Activated T-cell treated with anti-CD3 and anti-CD28 coated beads for 24 hours (primary cell): ENCODE measurements at regions not wholly inside any gene's neighbourhood (a gene's known extent, or its start where the extent isn't known, plus 50 kb on each side); places are given as distances from the start of the nearest gene placed in this dataset.
"Not testable (repeated sequence)": the region's sequence is repeated elsewhere in the genome, so short reads cannot be mapped to it uniquely, and the experiment has no call there.

Source experiments
- DNase-seq: peaks from one replicate; pipeline ENCODE4 v3.0.0-alpha.2; 2020; ENCODE audit warnings: low read depth

GRCh38 chr12:60501124-60501729 lies 905.4 kb downstream of the SLC16A7 start:
- no peak for DNase-seq

GRCh38 chr12:60522684-60523400 lies 927.0 kb downstream of the SLC16A7 start:
- no peak for DNase-seq

- DNase-seq, result no peak
Observed at GRCh38 chr12:60529261-60529660, 933.4 kb downstream of the SLC16A7 start.

GRCh38 chr12:60529723-60530122 lies 933.9 kb downstream of the SLC16A7 start:
- no peak for DNase-seq

GRCh38 chr12:60535363-60535762 lies 939.5 kb downstream of the SLC16A7 start:
- no peak for DNase-seq

GRCh38 chr12:60539592-60539991 lies 943.8 kb downstream of the SLC16A7 start:
- no peak for DNase-seq

GRCh38 chr12:60568914-60569313 lies 973.1 kb downstream of the SLC16A7 start:
- DNase-seq, result no peak

- DNase-seq, result no peak
Observed at GRCh38 chr12:60577607-60578006, 981.8 kb downstream of the SLC16A7 start.

GRCh38 chr12:60587664-60588063 lies 991.8 kb downstream of the SLC16A7 start:
- not testable (repeated sequence) for DNase-seq

- DNase-seq, result no peak
Observed at GRCh38 chr12:60594035-60594711, 998.3 kb downstream of the SLC16A7 start.

GRCh38 chr12:60602601-60603000 lies 1006.8 kb downstream of the SLC16A7 start:
- DNase-seq, result no peak

GRCh38 chr12:60603475-60603874 lies 1007.6 kb downstream of the SLC16A7 start:
- not testable (repeated sequence) for DNase-seq

- no peak for DNase-seq
Observed at GRCh38 chr12:60616400-60616799, 1020.6 kb downstream of the SLC16A7 start.

GRCh38 chr12:60630796-60631195 lies 1035.0 kb downstream of the SLC16A7 start:
- no peak for DNase-seq

- no peak for DNase-seq
Observed at GRCh38 chr12:60644076-60644475, 1048.2 kb downstream of the SLC16A7 start.

GRCh38 chr12:60666895-60667294 lies 1071.1 kb downstream of the SLC16A7 start:
- DNase-seq, result no peak

- DNase-seq, result no peak
Observed at GRCh38 chr12:60672949-60673348, 1077.1 kb downstream of the SLC16A7 start.

- no peak for DNase-seq
Observed at GRCh38 chr12:60684988-60685655, 1089.3 kb downstream of the SLC16A7 start.

GRCh38 chr12:60689137-60689536 lies 1093.3 kb downstream of the SLC16A7 start:
- no peak for DNase-seq

- no peak for DNase-seq
Observed at GRCh38 chr12:60693019-60693626, 1097.3 kb downstream of the SLC16A7 start.

- no peak for DNase-seq
Observed at GRCh38 chr12:60704171-60704914, 1108.5 kb downstream of the SLC16A7 start.

- no peak for DNase-seq
Observed at GRCh38 chr12:60710246-60710645, 1114.4 kb downstream of the SLC16A7 start.
